ENCODE measurements at regions not wholly inside any gene's neighbourhood (a gene's known extent, or its start where the extent isn't known, plus 50 kb on each side); places are given as distances from the start of the nearest gene placed in this dataset.
A peak's percentile ranks its signal among the peaks of the same experiment; 100 is the strongest.

DNA sequence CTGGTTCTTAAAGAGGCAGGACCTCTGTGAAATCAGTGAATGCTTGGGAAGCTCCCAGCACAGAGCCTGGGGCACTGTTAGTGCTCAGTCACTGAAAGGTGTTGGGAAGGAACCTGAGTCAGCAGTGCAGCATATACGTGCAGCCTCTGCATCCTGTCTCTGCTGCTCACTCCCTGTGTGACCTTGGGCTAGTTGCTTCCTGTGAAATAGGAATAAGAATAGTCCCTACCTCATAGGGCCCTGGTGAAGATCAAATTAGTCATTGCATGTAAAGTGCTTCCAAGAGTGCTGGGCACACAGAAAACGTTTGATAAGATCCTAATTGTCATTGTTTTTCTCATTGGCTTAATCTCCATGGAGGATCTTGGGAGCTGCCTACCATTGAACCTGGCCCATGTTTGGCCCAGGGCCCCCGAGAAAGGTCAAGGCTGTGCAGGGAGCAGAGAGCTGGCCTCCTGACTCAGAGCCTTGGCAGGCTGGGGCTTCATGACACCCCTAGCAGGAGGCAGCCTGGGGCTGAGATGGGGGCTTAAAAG, 73.3 kb upstream of the COL13A1 start:
- TF ChIP-seq, protein P1, sequence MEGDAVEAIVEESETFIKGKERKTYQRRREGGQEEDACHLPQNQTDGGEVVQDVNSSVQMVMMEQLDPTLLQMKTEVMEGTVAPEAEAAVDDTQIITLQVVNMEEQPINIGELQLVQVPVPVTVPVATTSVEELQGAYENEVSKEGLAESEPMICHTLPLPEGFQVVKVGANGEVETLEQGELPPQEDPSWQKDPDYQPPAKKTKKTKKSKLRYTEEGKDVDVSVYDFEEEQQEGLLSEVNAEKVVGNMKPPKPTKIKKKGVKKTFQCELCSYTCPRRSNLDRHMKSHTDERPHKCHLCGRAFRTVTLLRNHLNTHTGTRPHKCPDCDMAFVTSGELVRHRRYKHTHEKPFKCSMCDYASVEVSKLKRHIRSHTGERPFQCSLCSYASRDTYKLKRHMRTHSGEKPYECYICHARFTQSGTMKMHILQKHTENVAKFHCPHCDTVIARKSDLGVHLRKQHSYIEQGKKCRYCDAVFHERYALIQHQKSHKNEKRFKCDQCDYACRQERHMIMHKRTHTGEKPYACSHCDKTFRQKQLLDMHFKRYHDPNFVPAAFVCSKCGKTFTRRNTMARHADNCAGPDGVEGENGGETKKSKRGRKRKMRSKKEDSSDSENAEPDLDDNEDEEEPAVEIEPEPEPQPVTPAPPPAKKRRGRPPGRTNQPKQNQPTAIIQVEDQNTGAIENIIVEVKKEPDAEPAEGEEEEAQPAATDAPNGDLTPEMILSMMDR (conservative IDR thresholded peaks at IDR 0.05; ENCODE audit: control insufficient read depth, insufficient read depth, low read depth, low read length) = no peak
- H3K4me3 ChIP-seq (ENCODE audit: control insufficient read depth, low read depth, low read length) = no peak overlapping the region
- DNase-seq (ENCODE audit: low read depth) = peak; percentile 16

DNA sequence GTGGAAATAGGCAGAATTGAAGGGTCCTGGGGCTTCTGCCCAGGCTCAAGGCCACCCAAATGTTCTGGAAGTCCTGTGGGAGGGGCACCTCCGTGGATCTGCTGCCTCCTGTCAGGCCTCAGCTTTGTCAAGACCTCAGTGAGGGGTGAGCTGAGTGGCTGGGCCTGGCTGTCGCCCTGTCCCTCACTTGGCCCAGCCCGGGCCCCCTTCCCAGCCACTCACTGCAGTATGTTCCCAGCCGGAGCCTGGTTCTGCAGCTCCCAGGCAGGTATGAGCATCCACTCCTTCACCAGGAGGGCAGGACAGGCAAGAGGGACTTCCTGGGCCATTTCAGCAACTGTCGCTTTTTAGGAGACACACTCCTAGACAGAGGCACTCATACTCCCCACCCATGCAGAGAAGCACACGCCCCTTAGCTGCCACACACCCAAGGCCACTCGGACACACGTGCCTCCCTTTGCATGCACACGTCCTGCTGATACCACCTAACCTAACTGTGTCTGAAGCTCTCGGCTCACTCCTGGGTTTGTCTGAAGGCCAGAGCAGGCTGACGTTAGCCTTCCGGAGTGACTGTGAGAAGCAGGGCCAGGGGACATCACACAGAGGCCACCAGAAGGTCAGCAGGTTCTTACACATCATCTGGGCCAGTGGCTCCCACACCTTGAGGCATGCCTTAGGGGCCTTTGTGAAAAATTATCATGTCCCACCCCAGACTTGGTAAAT, 72.2 kb upstream of the COL13A1 start:
- TF ChIP-seq, protein P1 (conservative IDR thresholded peaks at IDR 0.05; ENCODE audit: control insufficient read depth, insufficient read depth, low read depth, low read length) = no peak
- no peak overlapping the region for H3K4me3 ChIP-seq (ENCODE audit: control insufficient read depth, low read depth, low read length)
- DNase-seq (ENCODE audit: low read depth) = no peak

DNA sequence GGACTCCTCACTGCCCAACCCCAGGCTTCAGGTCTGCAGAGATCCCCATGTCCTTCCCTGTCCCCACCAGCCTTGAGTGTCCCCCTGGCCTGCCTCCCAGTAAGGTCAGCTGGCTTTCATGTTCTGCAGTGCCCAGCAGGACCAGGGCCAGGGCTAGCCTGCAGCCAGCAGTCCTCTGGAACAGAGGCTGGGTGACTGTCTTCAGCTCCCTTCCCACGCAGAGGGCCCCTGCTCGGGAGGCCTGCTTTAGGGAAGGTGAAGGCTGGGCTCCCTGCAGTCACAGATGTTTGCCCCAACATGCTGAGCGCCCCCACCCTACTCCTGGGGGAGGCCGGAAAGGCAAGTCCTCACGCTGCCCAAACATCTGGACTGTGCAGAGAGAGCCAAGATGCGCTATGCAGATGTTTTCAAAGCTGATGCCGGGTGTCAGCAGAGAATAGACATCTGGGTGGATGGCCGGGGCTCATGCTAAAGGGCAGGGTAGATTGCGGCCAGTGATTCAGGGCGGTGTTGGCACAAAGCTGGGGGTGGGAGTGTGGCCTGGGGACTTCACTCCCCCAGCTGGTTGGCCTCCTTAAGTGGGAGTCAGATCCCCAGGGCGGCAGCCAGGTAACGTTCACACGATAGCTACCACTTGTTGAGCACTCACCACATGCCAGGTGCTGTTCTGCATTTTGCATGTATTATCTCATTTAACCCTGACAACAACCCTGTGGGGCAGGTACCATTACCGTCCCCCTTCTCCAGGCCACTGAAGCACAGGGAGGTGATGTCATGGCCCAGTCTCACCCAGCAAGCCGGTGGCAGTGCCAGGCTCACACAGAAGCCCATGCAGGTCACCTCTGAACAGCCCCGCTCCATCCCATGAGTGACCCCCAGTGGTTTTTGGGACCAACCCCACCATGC, 71.2 kb upstream of the COL13A1 start:
- H3K4me3 ChIP-seq (ENCODE audit: control insufficient read depth, low read depth, low read length) = no peak overlapping the region
- peak; percentile 8 for DNase-seq (ENCODE audit: low read depth)
- TF ChIP-seq, protein P1 (conservative IDR thresholded peaks at IDR 0.05; ENCODE audit: control insufficient read depth, insufficient read depth, low read depth, low read length) = no peak

DNA sequence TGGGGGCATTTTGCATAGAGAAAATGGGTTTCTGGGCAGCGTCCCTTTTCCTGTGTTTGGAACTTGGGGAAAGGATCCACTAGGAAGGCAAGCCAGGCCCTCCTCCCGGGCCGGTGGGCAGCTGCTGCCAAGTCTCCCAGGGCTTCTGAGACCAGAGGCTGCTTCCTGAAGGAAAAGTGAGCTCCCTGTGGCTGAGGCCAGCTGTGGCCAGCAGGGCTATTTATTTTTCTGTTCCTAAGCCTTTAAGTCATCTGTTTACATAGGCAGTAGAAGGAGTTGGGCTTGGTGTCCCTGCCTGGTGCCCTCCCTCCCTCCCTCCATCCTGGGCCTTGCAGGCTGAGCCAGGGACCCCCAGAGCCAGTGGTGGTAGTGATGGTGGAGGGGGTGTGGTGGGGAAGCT, 70.5 kb upstream of the COL13A1 start:
- TF ChIP-seq, protein P1 (conservative IDR thresholded peaks at IDR 0.05; ENCODE audit: control insufficient read depth, insufficient read depth, low read depth, low read length) = no peak
- DNase-seq (ENCODE audit: low read depth) = no peak
- H3K4me3 ChIP-seq (ENCODE audit: control insufficient read depth, low read depth, low read length) = no peak overlapping the region

DNA sequence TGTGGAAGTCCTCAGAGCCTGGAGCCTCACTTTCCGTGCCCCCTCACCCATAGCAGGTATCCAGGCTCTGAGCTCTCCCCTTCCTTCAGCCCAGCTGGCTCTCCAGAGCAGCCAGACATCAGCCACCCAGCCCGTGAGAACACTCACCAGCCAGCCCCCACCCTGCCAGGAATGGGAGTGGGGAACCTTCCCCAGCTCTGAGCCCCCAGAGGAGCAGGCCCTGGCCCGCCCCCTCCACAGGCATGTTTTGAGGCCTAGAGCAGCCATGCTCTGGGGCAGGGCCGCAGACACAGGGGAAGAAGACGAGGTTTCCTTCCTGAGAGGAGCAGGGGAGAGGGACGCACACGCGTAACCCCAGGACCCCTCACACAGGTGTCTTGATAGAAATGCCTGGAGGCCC, 70.0 kb upstream of the COL13A1 start:
- no peak for DNase-seq (ENCODE audit: low read depth)
- TF ChIP-seq, protein P1 (conservative IDR thresholded peaks at IDR 0.05; ENCODE audit: control insufficient read depth, insufficient read depth, low read depth, low read length) = no peak

DNA sequence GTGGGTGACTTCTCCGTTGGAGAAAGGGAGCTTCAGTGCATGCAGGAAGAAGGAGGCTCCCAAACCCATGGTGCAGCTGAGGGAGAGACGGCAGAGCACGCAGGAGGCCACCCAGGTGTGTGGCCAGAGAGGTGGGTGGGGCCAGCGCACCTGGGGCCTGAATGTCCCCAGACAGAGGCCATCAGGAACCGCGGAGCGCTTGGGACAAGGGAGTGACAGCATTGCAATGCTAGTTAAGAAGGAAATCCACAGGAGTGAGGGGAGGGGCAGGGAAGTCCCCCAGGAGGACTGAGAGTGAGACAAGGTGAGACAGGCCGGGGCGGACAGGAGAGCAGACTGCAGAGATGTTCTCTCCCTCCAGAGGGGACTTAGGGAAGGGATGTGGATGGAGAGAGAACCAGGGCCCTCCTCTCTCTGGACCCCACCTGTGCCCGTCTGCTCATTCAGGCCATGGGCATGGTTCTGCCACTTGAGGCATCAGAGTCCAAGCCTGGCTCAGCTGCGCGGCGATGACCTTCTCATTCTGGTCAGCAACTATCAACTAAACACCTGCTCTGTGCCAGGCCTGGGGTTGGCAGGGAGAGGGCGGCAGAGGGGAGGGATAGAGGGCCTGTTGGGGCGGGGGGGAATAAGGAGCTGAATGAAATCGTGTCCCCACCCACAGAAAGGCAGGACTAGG, 69.4 kb upstream of the COL13A1 start:
- TF ChIP-seq, protein P1 (conservative IDR thresholded peaks at IDR 0.05; ENCODE audit: control insufficient read depth, insufficient read depth, low read depth, low read length) = no peak
- no peak overlapping the region for H3K4me3 ChIP-seq (ENCODE audit: control insufficient read depth, low read depth, low read length)
- DNase-seq (ENCODE audit: low read depth) = no peak

More for the DNA sequence above, 70.0 kb upstream of the COL13A1 start:
- H3K4me3 ChIP-seq (ENCODE audit: control insufficient read depth, low read depth, low read length) = no peak overlapping the region

Measured in fibroblast of mammary gland (primary cell).